ENCODE measurements at regions not wholly inside any gene's neighbourhood (a gene's known extent, or its start where the extent isn't known, plus 50 kb on each side); places are given as distances from the start of the nearest gene placed in this dataset.

DNA sequence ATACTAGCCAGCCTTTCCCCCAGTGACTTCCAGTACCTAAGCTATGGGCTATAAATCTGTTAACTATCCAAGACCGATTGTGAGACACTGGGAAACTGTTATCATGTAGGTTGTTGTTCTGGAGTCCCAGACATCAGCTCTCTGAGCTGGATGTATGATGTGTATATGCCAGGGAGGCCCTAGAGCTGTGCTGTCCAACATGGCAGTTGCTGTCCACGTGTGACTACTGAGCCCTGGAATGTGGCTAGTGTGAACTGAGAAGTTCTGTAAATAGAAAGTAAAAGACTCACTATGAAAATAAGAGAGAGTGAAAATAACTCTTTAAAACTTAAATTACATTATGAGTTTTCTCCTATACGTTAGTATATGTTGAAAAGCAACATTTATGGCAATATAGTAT lies 755.8 kb upstream of the FBXO33 start:
- 70% methylated on average over 3 of the region's 3 CpGs for WGBS

More for the DNA sequence above, 755.8 kb upstream of the FBXO33 start:
- TF ChIP-seq RAD21 (IDR thresholded peaks at IDR 0.05): no peak
- TF ChIP-seq FOXA1 (IDR thresholded peaks at IDR 0.05): no peak
- no peak for TF ChIP-seq RXRA (IDR thresholded peaks at IDR 0.05)
- TF ChIP-seq FOXA2 (IDR thresholded peaks at IDR 0.05): no peak
- TF ChIP-seq, protein P1, sequence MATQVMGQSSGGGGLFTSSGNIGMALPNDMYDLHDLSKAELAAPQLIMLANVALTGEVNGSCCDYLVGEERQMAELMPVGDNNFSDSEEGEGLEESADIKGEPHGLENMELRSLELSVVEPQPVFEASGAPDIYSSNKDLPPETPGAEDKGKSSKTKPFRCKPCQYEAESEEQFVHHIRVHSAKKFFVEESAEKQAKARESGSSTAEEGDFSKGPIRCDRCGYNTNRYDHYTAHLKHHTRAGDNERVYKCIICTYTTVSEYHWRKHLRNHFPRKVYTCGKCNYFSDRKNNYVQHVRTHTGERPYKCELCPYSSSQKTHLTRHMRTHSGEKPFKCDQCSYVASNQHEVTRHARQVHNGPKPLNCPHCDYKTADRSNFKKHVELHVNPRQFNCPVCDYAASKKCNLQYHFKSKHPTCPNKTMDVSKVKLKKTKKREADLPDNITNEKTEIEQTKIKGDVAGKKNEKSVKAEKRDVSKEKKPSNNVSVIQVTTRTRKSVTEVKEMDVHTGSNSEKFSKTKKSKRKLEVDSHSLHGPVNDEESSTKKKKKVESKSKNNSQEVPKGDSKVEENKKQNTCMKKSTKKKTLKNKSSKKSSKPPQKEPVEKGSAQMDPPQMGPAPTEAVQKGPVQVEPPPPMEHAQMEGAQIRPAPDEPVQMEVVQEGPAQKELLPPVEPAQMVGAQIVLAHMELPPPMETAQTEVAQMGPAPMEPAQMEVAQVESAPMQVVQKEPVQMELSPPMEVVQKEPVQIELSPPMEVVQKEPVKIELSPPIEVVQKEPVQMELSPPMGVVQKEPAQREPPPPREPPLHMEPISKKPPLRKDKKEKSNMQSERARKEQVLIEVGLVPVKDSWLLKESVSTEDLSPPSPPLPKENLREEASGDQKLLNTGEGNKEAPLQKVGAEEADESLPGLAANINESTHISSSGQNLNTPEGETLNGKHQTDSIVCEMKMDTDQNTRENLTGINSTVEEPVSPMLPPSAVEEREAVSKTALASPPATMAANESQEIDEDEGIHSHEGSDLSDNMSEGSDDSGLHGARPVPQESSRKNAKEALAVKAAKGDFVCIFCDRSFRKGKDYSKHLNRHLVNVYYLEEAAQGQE (IDR thresholded peaks at IDR 0.05): no peak
- no peak for TF ChIP-seq YY1 (IDR thresholded peaks at IDR 0.05)
- no peak for TF ChIP-seq GABPA (IDR thresholded peaks at IDR 0.05 in 1 of 2, conservative IDR thresholded peaks at IDR 0.05 in 1 of 2)
- no peak for TF ChIP-seq ATF3 (IDR thresholded peaks at IDR 0.05)
- TF ChIP-seq EGR1 (IDR thresholded peaks at IDR 0.05; ENCODE audit: low read depth in 2 of 2): no peak
- TF ChIP-seq TAF1 (conservative IDR thresholded peaks at IDR 0.05): no peak
- TF ChIP-seq, protein P2, sequence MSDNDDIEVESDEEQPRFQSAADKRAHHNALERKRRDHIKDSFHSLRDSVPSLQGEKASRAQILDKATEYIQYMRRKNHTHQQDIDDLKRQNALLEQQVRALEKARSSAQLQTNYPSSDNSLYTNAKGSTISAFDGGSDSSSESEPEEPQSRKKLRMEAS (IDR thresholded peaks at IDR 0.05): no peak
- TF ChIP-seq JUND (IDR thresholded peaks at IDR 0.05): no peak
- no peak for TF ChIP-seq CTCF (IDR thresholded peaks at IDR 0.05; ENCODE audit: low read depth, low read length, missing input control)
- no peak for TF ChIP-seq HNF4A (conservative IDR thresholded peaks at IDR 0.05)
- TF ChIP-seq NR2F2 (IDR thresholded peaks at IDR 0.05): no peak
- TF ChIP-seq, protein P3, sequence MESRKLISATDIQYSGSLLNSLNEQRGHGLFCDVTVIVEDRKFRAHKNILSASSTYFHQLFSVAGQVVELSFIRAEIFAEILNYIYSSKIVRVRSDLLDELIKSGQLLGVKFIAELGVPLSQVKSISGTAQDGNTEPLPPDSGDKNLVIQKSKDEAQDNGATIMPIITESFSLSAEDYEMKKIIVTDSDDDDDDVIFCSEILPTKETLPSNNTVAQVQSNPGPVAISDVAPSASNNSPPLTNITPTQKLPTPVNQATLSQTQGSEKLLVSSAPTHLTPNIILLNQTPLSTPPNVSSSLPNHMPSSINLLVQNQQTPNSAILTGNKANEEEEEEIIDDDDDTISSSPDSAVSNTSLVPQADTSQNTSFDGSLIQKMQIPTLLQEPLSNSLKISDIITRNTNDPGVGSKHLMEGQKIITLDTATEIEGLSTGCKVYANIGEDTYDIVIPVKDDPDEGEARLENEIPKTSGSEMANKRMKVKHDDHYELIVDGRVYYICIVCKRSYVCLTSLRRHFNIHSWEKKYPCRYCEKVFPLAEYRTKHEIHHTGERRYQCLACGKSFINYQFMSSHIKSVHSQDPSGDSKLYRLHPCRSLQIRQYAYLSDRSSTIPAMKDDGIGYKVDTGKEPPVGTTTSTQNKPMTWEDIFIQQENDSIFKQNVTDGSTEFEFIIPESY (IDR thresholded peaks at IDR 0.05): no peak
- no peak for TF ChIP-seq SP1 (IDR thresholded peaks at IDR 0.05)
- no peaks in the 10 kb centered on the region for H3K9me3 ChIP-seq (ENCODE audit: control insufficient read depth in 4 of 4, low read length in 3 of 4)
- no peaks in the 10 kb centered on the region for H3K27me3 ChIP-seq (ENCODE audit: control insufficient read depth in 4 of 4, insufficient read depth in 4 of 4, low read length in 3 of 4)
- no peaks in the 10 kb centered on the region for H3K36me3 ChIP-seq (ENCODE audit: control insufficient read depth in 4 of 4, insufficient read depth in 3 of 4, low read depth in 1 of 4, low read length in 3 of 4)
- no peaks in the 10 kb centered on the region for H3K4me1 ChIP-seq (ENCODE audit: control insufficient read depth in 4 of 4, insufficient read depth in 4 of 4, low read length in 3 of 4)
- no peak overlapping the region for H3K27ac ChIP-seq (ENCODE audit: low read depth in 1 of 2, low read length in 2 of 2)
- H3K9ac ChIP-seq (ENCODE audit: low read depth in 1 of 2, low read length in 2 of 2): no peak overlapping the region
- DNase-seq (ENCODE audit: low spot score): no peak
- H3K4me3 ChIP-seq (ENCODE audit: low read depth in 1 of 3, low read length in 3 of 3): no peak overlapping the region
